ENCODE measurements at regions not wholly inside any gene's neighbourhood (a gene's known extent, or its start where the extent isn't known, plus 50 kb on each side); places are given as distances from the start of the nearest gene placed in this dataset.

DNA sequence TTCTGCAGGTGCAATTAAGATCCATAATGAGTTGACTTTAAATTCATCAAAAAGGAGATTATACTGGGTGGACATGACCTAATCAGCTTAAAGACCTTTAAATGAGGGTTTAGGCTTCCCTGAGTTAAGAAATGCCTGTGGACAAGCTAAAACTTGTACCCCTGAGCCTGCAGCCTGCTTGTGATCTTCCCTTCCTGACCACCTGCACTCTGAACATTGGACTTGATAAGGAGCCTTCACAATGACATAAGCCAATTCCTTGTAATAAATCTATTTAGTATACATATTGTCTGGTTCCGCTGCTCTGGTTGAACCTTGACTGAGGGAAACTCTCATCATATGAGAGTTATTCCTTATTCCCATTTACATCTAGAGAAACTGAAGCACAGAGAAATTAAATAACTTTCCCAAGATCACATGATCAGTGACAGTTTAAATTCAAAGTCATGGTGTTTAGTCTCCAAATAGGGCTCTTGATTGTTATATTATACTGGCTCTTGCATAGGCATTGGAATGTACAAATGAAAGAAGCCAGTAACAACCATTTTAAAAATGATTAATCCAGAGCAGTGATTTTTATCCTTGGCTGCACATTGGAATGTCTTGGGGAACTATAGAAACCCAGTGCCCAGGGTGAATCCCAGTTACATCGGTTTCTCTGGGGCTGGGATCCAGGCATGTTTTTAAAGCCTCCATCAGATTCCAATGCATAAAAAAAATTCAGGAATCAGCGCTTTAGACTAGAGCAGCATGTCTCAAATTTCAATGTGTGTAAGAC lies 136.1 kb downstream of the MSL3 start:
- H3K4me3 ChIP-seq (replicated peaks in 1 of 3; ENCODE audit: insufficient read depth in 1 of 3, low read depth in 1 of 3, low read length in 3 of 3), result no peak overlapping the region
- H3K79me2 ChIP-seq (ENCODE audit: control insufficient read depth, insufficient read depth, low read length), result no peaks in the 10 kb centered on the region
- dilution Hi-C loops (cut with MboI; ENCODE audit: extremely low pct_ligation_motif_present, low sequenced_read_pairs), result no loop called here
- no peak overlapping the region for H3K4me2 ChIP-seq (ENCODE audit: insufficient read depth, low read length)
- H3K9me3 ChIP-seq (replicated peaks; ENCODE audit: control insufficient read depth, insufficient read depth, low read length), result no peaks in the 10 kb centered on the region
- peaks cover 4% of the 10 kb centered on the region for H3K4me1 ChIP-seq (ENCODE audit: control insufficient read depth, extremely low read depth, insufficient read depth, low read length)
- H3K9me1 ChIP-seq (replicated peaks; ENCODE audit: control insufficient read depth, extremely low read depth, insufficient read depth, low read length), result no peaks in the 10 kb centered on the region
- H3K9ac ChIP-seq (replicated peaks; ENCODE audit: extremely low read depth, insufficient read depth, low read length), result no peak overlapping the region
- BruUV-seq (replicated peaks), result no TSS peak
- H3K36me3 ChIP-seq (ENCODE audit: control insufficient read depth in 2 of 2, extremely low read depth in 1 of 2, insufficient read depth in 2 of 2, low read length in 2 of 2), result no peaks in the 10 kb centered on the region
- CTCF ChIA-PET, result no interaction called here
- H3K27me3 ChIP-seq (ENCODE audit: control insufficient read depth in 2 of 2, insufficient read depth in 2 of 2, low read length in 2 of 2), result no peaks in the 10 kb centered on the region
- intact Hi-C loops (cut with micrococcal nuclease), result no loop called here
- no peak for DNase-seq (ENCODE audit: low read depth, low spot score)
- H4K20me1 ChIP-seq (replicated peaks; ENCODE audit: control insufficient read depth, extremely low read depth, insufficient read depth, low read length), result no peaks in the 10 kb centered on the region
- no peak overlapping the region for H2AFZ ChIP-seq (ENCODE audit: low read depth, low read length)
- POLR2A ChIA-PET, result no interaction called here
- TF ChIP-seq POLR2A (IDR thresholded peaks at IDR 0.05; ENCODE audit: low read depth, low read length) (no peak), CTCF (IDR thresholded peaks at IDR 0.05; ENCODE audit: extremely low read depth in 1 of 2, insufficient read depth in 1 of 2, low read depth in 1 of 2, low read length in 2 of 2) (no peak), JUN (IDR thresholded peaks at IDR 0.05; ENCODE audit: borderline replicate concordance, insufficient read depth, insufficient read length, low read depth) (no peak), EZH2 (IDR thresholded peaks at IDR 0.05; ENCODE audit: borderline replicate concordance, low read depth, low read length, severe bottlenecking) (no peak), MYC (IDR thresholded peaks at IDR 0.05; ENCODE audit: low read depth, low read length) (no peak), FOS (IDR thresholded peaks at IDR 0.05; ENCODE audit: borderline replicate concordance, insufficient read depth, low read length) (no peak), POLR2AphosphoS5 (IDR thresholded peaks at IDR 0.05; ENCODE audit: insufficient read depth, low read depth, low read length) (no peak), GATA2 (IDR thresholded peaks at IDR 0.05; ENCODE audit: insufficient read depth, insufficient read length, low read depth, low read length) (no peak)
- TF ChIP-seq, protein P1, sequence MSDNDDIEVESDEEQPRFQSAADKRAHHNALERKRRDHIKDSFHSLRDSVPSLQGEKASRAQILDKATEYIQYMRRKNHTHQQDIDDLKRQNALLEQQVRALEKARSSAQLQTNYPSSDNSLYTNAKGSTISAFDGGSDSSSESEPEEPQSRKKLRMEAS (IDR thresholded peaks at IDR 0.05; ENCODE audit: insufficient read depth, insufficient read length), result no peak
- FAIRE-seq, result no peak
- H3K27ac ChIP-seq (ENCODE audit: insufficient read depth, low read depth, low read length), result no peak overlapping the region
